AG04450 (cell line): ENCODE measurements at regions not wholly inside any gene's neighbourhood (a gene's known extent, or its start where the extent isn't known, plus 50 kb on each side); places are given as distances from the start of the nearest gene placed in this dataset.

Source experiments
- CTCF ChIA-PET: fragments of 300-600, 350-600 bp; formaldehyde crosslinking; extraction: SDS; loops from one replicate; lab custom pipeline; 2022; ENCODE audit warnings: antibody characterized with exemption, inconsistent platforms; lab: Charles Lee
- POLR2A ChIA-PET: fragments of 350-600 bp; formaldehyde crosslinking; extraction: SDS; loops from one replicate; lab custom pipeline; 2021; ENCODE audit warnings: antibody characterized with exemption, inconsistent platforms; lab: Yijun Ruan, JAX
- DNase-seq: peaks from one replicate; pipeline ENCODE4 v3.0.0-alpha.2; 2011; ENCODE audit warnings: low read depth, low spot score
- H3K27ac ChIP-seq: one replicate; pipeline ENCODE4 v1.5.1; 2012; ENCODE audit warnings: low read depth, low read length, control low read depth
- H3K27me3 ChIP-seq: one replicate; pipeline ENCODE4 v1.6.0; 2012; ENCODE audit warnings: low read length; ENCODE audit not compliant: control insufficient read depth, insufficient read depth
- H3K4me3 ChIP-seq: 2 replicates; pipeline ENCODE4 v1.5.1; 2011; ENCODE audit warnings: mild to moderate bottlenecking, low read depth, low read length, control low read depth
- H3K9me3 ChIP-seq: 2 replicates; pipeline ENCODE4 v1.5.1; 2012; ENCODE audit warnings: low read length; ENCODE audit not compliant: control insufficient read depth, insufficient read depth
- CTCF ChIP-seq: IDR thresholded peaks from 2 replicates; pipeline ENCODE4 v1.5.1; 2011; ENCODE audit warnings: low read depth, low read length, control low read depth, inconsistent platforms

GRCh38 chr2:195535911-195536522, 121.0 kb upstream of the SLC39A10 start:
- TF ChIP-seq CTCF = no peak
- Histone ChIP-seq H3K4me3 (no peak overlapping the region), H3K27me3 (no peaks in the 10 kb centered on the region), H3K27ac (no peak overlapping the region), H3K9me3 (no peaks in the 10 kb centered on the region)
- CTCF ChIA-PET = interaction anchor here (0.7 to 1.1 kb wide), 3 partner anchors 124 to 531 kb away, joined by 3 read pairs; no protein-coding TSS in a partner anchor
- no peak for DNase-seq
- POLR2A ChIA-PET = no interaction called here

DNA sequence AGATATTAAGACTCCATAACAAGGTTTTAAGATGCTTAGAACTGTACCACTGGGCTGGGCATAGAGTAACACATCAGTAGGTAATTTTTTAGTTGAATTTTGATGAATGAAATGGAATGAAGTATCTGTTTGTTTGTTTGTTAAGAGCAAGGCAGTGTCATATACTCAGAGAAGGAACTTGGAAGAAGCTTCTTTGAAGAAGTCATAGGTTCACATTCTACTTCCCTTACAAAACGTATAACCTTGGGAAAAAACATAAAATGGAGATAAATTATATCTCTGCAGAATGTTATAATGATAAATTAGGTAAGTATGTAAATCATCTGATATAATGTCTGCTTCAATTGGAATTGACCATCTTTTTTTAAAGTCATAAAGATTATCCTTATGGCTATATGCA, 122.1 kb upstream of the SLC39A10 start:
- no peak overlapping the region for H3K27ac ChIP-seq
- no peaks in the 10 kb centered on the region for H3K9me3 ChIP-seq
- no peak for TF ChIP-seq CTCF
- POLR2A ChIA-PET = interaction anchor here (1.0 to 4.1 kb wide), 2 partner anchors 10 to 122 kb away, joined by 3 to 35 read pairs; partner anchors contain the start of gene SLC39A10
- CTCF ChIA-PET = interaction anchor here (1.1 to 2.3 kb wide), 2 partner anchors 122 to 533 kb away, joined by 3 to 9 read pairs; partner anchors contain the start of gene SLC39A10
- no peak overlapping the region for H3K4me3 ChIP-seq
- H3K27me3 ChIP-seq = no peaks in the 10 kb centered on the region
- no peak for DNase-seq

GRCh38 chr2:195533771-195534642, 123.0 kb upstream of the SLC39A10 start:
- peak; percentile 79 for DNase-seq
- Histone ChIP-seq H3K27me3 (no peaks in the 10 kb centered on the region), H3K27ac (peak overlapping the region; percentile 93), H3K4me3 (peak overlapping the region; percentile 20; the same call in 1 of the 2 replicates), H3K9me3 (no peaks in the 10 kb centered on the region)
- ChIA-PET CTCF (interaction anchor here (1.0 to 2.3 kb wide), 3 partner anchors 123 to 405 kb away, joined by 7 to 9 read pairs (median 9); partner anchors contain the start of gene SLC39A10), POLR2A (interaction anchor here (0.7 to 4.1 kb wide), 6 partner anchors 11 to 123 kb away, joined by 3 to 35 read pairs (median 3); partner anchors contain the start of gene SLC39A10)
- no peak for TF ChIP-seq CTCF

DNA sequence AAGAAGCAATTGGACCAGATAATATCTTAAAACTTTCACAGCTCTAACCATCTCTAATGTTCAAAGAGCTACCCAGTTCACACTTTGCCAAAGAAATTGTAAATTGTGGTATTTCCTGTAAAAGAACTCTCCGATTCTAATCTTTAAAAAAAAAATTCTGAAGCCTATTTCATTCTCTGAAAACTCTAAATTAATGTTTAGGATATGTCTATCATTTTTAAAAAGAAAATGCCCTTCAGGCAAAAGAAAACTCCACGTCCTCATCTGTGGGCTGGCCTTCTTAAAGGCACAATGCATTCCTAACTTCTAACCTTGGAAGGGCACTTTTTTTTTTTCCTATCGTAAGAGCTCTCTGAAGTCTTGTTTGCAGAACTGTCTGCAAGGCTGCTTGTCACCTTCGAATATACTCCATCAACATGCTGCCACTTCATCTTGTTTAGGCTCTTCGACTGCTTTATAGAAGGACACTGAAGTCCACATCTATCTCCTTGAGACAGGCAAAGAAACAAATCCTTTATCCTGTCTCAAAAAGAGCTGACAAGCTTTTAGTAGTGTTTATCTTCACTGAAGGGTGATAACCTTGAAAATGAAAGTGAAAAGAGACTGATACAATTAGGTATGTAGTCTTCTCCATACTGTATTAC, 124.3 kb upstream of the SLC39A10 start:
- H3K27ac ChIP-seq = peak overlapping the region; percentile 53
- no peaks in the 10 kb centered on the region for H3K9me3 ChIP-seq
- ChIA-PET POLR2A (interaction anchor here (0.7 to 4.1 kb wide), 3 partner anchors 12 to 125 kb away, joined by 3 to 35 read pairs (median 13); partner anchors contain the start of gene SLC39A10), CTCF (interaction anchor here (2.2 to 2.5 kb wide), 2 partner anchors 128 to 406 kb away, joined by 8 to 9 read pairs; no protein-coding TSS in a partner anchor)
- peak overlapping the region; percentile 57 for H3K4me3 ChIP-seq
- H3K27me3 ChIP-seq = no peaks in the 10 kb centered on the region
- TF ChIP-seq CTCF = no peak
- no peak for DNase-seq
